ENCODE measurements at regions not wholly inside any gene's neighbourhood (a gene's known extent, or its start where the extent isn't known, plus 50 kb on each side); places are given as distances from the start of the nearest gene placed in this dataset.

DNA sequence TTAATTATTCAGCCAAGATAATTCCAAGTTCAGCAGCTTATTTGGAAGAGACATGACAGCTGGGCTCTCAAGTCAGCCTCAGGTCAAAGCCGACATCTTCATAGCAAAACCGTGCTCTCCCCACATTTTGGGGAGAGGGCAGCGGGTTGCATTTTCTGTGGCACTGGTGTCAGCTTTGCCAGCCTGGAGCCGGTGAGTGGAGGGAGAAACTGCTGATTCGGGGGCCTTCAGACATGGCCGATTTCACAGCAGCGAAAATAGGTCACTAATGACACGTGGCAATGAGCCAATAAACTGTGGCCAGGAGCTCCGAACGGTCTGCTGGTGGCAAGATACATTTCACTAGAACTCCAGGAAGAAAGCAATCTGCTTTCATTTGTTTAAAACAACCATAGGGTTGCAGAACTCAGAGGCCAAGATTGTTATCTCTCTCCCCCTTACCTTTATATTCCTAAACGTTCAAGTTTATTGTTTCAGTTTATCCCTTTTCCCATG lies 173.2 kb downstream of the CAND1 start:
- H3K27ac ChIP-seq (ENCODE audit: low read depth in 1 of 2, low read length in 1 of 2), result no peak overlapping the region
- no peaks in the 10 kb centered on the region for H3K36me3 ChIP-seq (ENCODE audit: control insufficient read depth in 4 of 4, insufficient read depth in 4 of 4, low read length in 4 of 4)
- DNase-seq (peak; percentile 50 to 71 (median 68)), ATAC-seq (ENCODE audit: insufficient read depth, low FRiP score) (no peak)
- 29 to 42% methylated on average over 11 of the region's 11 CpGs for WGBS, 2 donors
- no peak overlapping the region for H3K9ac ChIP-seq (ENCODE audit: insufficient read depth in 1 of 2, low read length in 2 of 2)
- H3K27me3 ChIP-seq (ENCODE audit: control insufficient read depth in 3 of 3, insufficient read depth in 3 of 3, low read length in 2 of 3), result no peaks in the 10 kb centered on the region
- TF ChIP-seq, protein P1, sequence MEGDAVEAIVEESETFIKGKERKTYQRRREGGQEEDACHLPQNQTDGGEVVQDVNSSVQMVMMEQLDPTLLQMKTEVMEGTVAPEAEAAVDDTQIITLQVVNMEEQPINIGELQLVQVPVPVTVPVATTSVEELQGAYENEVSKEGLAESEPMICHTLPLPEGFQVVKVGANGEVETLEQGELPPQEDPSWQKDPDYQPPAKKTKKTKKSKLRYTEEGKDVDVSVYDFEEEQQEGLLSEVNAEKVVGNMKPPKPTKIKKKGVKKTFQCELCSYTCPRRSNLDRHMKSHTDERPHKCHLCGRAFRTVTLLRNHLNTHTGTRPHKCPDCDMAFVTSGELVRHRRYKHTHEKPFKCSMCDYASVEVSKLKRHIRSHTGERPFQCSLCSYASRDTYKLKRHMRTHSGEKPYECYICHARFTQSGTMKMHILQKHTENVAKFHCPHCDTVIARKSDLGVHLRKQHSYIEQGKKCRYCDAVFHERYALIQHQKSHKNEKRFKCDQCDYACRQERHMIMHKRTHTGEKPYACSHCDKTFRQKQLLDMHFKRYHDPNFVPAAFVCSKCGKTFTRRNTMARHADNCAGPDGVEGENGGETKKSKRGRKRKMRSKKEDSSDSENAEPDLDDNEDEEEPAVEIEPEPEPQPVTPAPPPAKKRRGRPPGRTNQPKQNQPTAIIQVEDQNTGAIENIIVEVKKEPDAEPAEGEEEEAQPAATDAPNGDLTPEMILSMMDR (IDR thresholded peaks at IDR 0.05; ENCODE audit: control extremely low read depth, extremely low read depth), result no peak
- H3K4me3 ChIP-seq, result no peak overlapping the region
- peaks cover 0 to 16% (median 2%) of the 10 kb centered on the region in 5 donors for H3K4me1 ChIP-seq (ENCODE audit: control insufficient read depth in 5 of 5, insufficient read depth in 5 of 5, low read length in 5 of 5)
- no peaks in the 10 kb centered on the region for H3K9me3 ChIP-seq (ENCODE audit: control insufficient read depth in 4 of 4, insufficient read depth in 3 of 4, low read length in 3 of 4)

DNA sequence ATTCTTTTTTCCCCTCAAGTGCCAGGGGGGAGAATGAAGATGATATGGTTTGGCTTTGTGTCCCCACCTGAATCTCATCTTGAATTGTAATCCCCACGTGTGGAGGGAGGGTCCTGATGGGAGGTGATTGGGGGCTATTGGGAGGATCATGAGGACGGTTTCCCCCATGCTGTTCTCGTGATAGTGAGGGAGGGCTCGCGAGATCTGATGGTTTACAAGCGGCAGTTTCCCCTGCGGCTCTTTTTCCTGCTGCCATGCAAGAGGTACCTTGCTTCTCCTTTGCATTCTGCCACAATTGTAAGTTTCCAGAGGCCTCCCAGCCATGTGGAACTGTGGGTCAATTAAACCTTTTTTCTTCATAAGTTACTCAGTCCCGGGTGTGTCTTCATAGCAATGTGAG lies 173.7 kb downstream of the CAND1 start:
- 80 to 87% methylated on average over 8 of the region's 8 CpGs for WGBS, 2 donors
- Histone ChIP-seq H3K27me3 (ENCODE audit: control insufficient read depth in 3 of 3, insufficient read depth in 3 of 3, low read length in 2 of 3) (no peaks in the 10 kb centered on the region), H3K4me1 (ENCODE audit: control insufficient read depth in 5 of 5, insufficient read depth in 5 of 5, low read length in 5 of 5) (peaks cover 0 to 16% (median 2%) of the 10 kb centered on the region in 5 donors), H3K36me3 (ENCODE audit: control insufficient read depth in 4 of 4, insufficient read depth in 4 of 4, low read length in 4 of 4) (no peaks in the 10 kb centered on the region), H3K27ac (ENCODE audit: low read depth in 1 of 2, low read length in 1 of 2) (no peak overlapping the region), H3K4me3 (no peak overlapping the region), H3K9me3 (ENCODE audit: control insufficient read depth in 4 of 4, insufficient read depth in 3 of 4, low read length in 3 of 4) (no peaks in the 10 kb centered on the region), H3K9ac (ENCODE audit: insufficient read depth in 1 of 2, low read length in 2 of 2) (no peak overlapping the region)
- ATAC-seq (ENCODE audit: insufficient read depth, low FRiP score), result no peak
- DNase-seq, result no peak
- TF ChIP-seq, protein P1 (IDR thresholded peaks at IDR 0.05; ENCODE audit: control extremely low read depth, extremely low read depth), result no peak

DNA sequence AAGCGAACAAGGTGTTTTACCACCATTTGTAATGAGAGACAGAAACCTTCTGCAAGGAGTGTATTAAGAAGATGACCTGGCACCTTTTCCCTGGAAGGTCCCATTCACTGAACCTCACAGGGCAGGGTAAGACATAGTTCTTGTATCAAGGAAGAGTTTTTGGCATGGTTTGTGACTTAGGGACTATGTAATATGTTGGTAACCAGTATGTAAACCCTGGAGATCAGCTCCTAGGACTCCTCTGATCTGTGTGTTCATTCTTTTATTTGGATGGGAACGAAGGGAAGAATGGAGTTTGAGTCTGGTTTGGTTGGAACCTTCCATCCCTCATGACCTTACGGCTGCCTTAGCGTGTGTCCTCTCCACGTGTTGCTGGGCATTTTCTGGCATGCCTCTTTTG lies 175.4 kb downstream of the CAND1 start:
- 72 to 82% methylated on average over 5 of the region's 5 CpGs for WGBS, 2 donors
- H3K4me3 ChIP-seq, result no peak overlapping the region
- H3K27me3 ChIP-seq (ENCODE audit: control insufficient read depth in 3 of 3, insufficient read depth in 3 of 3, low read length in 2 of 3), result no peaks in the 10 kb centered on the region
- H3K9me3 ChIP-seq (ENCODE audit: control insufficient read depth in 4 of 4, insufficient read depth in 3 of 4, low read length in 3 of 4), result no peaks in the 10 kb centered on the region
- H3K36me3 ChIP-seq (ENCODE audit: control insufficient read depth in 4 of 4, insufficient read depth in 4 of 4, low read length in 4 of 4), result no peaks in the 10 kb centered on the region
- TF ChIP-seq, protein P1 (IDR thresholded peaks at IDR 0.05; ENCODE audit: control extremely low read depth, extremely low read depth), result no peak
- H3K9ac ChIP-seq (ENCODE audit: insufficient read depth in 1 of 2, low read length in 2 of 2), result no peak overlapping the region
- ATAC-seq (ENCODE audit: insufficient read depth, low FRiP score) (no peak), DNase-seq (no peak)
- no peak overlapping the region for H3K27ac ChIP-seq (ENCODE audit: low read depth in 1 of 2, low read length in 1 of 2)
- peaks cover 0 to 16% (median 2%) of the 10 kb centered on the region in 5 donors for H3K4me1 ChIP-seq (ENCODE audit: control insufficient read depth in 5 of 5, insufficient read depth in 5 of 5, low read length in 5 of 5)

DNA sequence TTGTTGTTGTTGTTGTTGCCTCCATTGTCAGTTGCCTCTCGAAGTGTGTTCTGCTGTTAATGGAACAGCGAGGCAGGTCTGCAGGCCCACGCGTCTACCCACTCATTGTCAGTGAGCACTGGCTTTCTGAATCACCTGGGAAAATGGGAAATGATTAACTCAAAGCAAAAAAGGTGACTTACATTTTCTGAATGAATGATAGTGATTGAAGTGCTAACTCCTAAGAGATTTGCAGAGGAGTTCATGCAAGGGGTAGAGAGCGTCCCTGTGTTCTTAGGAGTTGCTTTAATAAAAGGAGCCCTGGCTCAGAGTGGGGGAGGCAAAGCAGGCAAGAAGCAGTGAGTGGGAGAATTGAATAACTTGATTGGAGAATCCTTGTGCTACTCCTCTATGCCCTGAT lies 177.6 kb downstream of the CAND1 start:
- H3K4me3 ChIP-seq, result no peak overlapping the region

More for the DNA sequence above, 177.6 kb downstream of the CAND1 start:
- TF ChIP-seq, protein P1 (IDR thresholded peaks at IDR 0.05; ENCODE audit: control extremely low read depth, extremely low read depth), result no peak
- ATAC-seq (ENCODE audit: insufficient read depth, low FRiP score) (no peak), DNase-seq (no peak)
- Histone ChIP-seq H3K36me3 (ENCODE audit: control insufficient read depth in 4 of 4, insufficient read depth in 4 of 4, low read length in 4 of 4) (no peaks in the 10 kb centered on the region), H3K27me3 (ENCODE audit: control insufficient read depth in 3 of 3, insufficient read depth in 3 of 3, low read length in 2 of 3) (no peaks in the 10 kb centered on the region), H3K9me3 (ENCODE audit: control insufficient read depth in 4 of 4, insufficient read depth in 3 of 4, low read length in 3 of 4) (no peaks in the 10 kb centered on the region), H3K27ac (ENCODE audit: low read depth in 1 of 2, low read length in 1 of 2) (no peak overlapping the region), H3K4me1 (ENCODE audit: control insufficient read depth in 5 of 5, insufficient read depth in 5 of 5, low read length in 5 of 5) (peaks cover 0 to 12% (median 4%) of the 10 kb centered on the region in 5 donors), H3K9ac (ENCODE audit: insufficient read depth in 1 of 2, low read length in 2 of 2) (no peak overlapping the region)
- WGBS, 2 donors, result 96 to 98% methylated on average over 5 of the region's 5 CpGs

All from lung (tissue), 11 donors.